ENCODE measurements at regions not wholly inside any gene's neighbourhood (a gene's known extent, or its start where the extent isn't known, plus 50 kb on each side); places are given as distances from the start of the nearest gene placed in this dataset.
A peak's percentile ranks its signal among the peaks of the same experiment; 100 is the strongest.

GRCh38 chr2:8224347-8225190 is 457.3 kb upstream of the ID2 start:
- no peak overlapping the region for H3K27ac Mint-ChIP-seq (ENCODE audit: unreplicated experiment)
- no peaks in the 10 kb centered on the region for H3K9me3 Mint-ChIP-seq (ENCODE audit: unreplicated experiment)
- no peak overlapping the region for H3K4me3 Mint-ChIP-seq (ENCODE audit: unreplicated experiment)
- TF ChIP-seq CTCF (IDR thresholded peaks at IDR 0.05), result no peak
- peaks cover 2% of the 10 kb centered on the region for H3K27me3 Mint-ChIP-seq (ENCODE audit: unreplicated experiment)
- H3K4me1 Mint-ChIP-seq (ENCODE audit: unreplicated experiment), result peaks cover 3% of the 10 kb centered on the region
- no peaks in the 10 kb centered on the region for H3K36me3 Mint-ChIP-seq (ENCODE audit: unreplicated experiment)
- peak; percentile 70 for DNase-seq (ENCODE audit: extremely low spot score, unreplicated experiment)

- DNase-seq (ENCODE audit: extremely low spot score, unreplicated experiment), result peak; percentile 63
- Mint-ChIP-seq H3K27me3 (ENCODE audit: unreplicated experiment) (peaks cover 2% of the 10 kb centered on the region), H3K36me3 (ENCODE audit: unreplicated experiment) (no peaks in the 10 kb centered on the region), H3K4me3 (ENCODE audit: unreplicated experiment) (no peak overlapping the region), H3K4me1 (ENCODE audit: unreplicated experiment) (peaks cover 6% of the 10 kb centered on the region), H3K9me3 (ENCODE audit: unreplicated experiment) (no peaks in the 10 kb centered on the region), H3K27ac (ENCODE audit: unreplicated experiment) (no peak overlapping the region)
- no peak for TF ChIP-seq CTCF (IDR thresholded peaks at IDR 0.05)
Measured at GRCh38 chr2:8225266-8225665, 456.6 kb upstream of the ID2 start.

GRCh38 chr2:8225798-8226197 is 456.1 kb upstream of the ID2 start:
- Mint-ChIP-seq H3K27ac (ENCODE audit: unreplicated experiment) (no peak overlapping the region), H3K4me1 (ENCODE audit: unreplicated experiment) (peaks cover 6% of the 10 kb centered on the region), H3K4me3 (ENCODE audit: unreplicated experiment) (no peak overlapping the region), H3K27me3 (ENCODE audit: unreplicated experiment) (peaks cover 2% of the 10 kb centered on the region), H3K36me3 (ENCODE audit: unreplicated experiment) (no peaks in the 10 kb centered on the region), H3K9me3 (ENCODE audit: unreplicated experiment) (no peaks in the 10 kb centered on the region)
- DNase-seq (ENCODE audit: extremely low spot score, unreplicated experiment), result peak; percentile 32
- TF ChIP-seq CTCF (IDR thresholded peaks at IDR 0.05), result no peak

- no peak for TF ChIP-seq CTCF (IDR thresholded peaks at IDR 0.05)
- DNase-seq (ENCODE audit: extremely low spot score, unreplicated experiment), result peak; percentile 73
- Mint-ChIP-seq H3K9me3 (ENCODE audit: unreplicated experiment) (no peaks in the 10 kb centered on the region), H3K27ac (ENCODE audit: unreplicated experiment) (no peak overlapping the region), H3K4me1 (ENCODE audit: unreplicated experiment) (peaks cover 6% of the 10 kb centered on the region), H3K4me3 (ENCODE audit: unreplicated experiment) (no peak overlapping the region), H3K27me3 (ENCODE audit: unreplicated experiment) (peaks cover 2% of the 10 kb centered on the region), H3K36me3 (ENCODE audit: unreplicated experiment) (no peaks in the 10 kb centered on the region)
Measured at GRCh38 chr2:8229546-8229986, 452.3 kb upstream of the ID2 start.

GRCh38 chr2:8230466-8230865 is 451.4 kb upstream of the ID2 start:
- Mint-ChIP-seq H3K27ac (ENCODE audit: unreplicated experiment) (no peak overlapping the region), H3K4me1 (ENCODE audit: unreplicated experiment) (peaks cover 6% of the 10 kb centered on the region), H3K9me3 (ENCODE audit: unreplicated experiment) (no peaks in the 10 kb centered on the region), H3K4me3 (ENCODE audit: unreplicated experiment) (no peak overlapping the region), H3K27me3 (ENCODE audit: unreplicated experiment) (peaks cover 2% of the 10 kb centered on the region), H3K36me3 (ENCODE audit: unreplicated experiment) (no peaks in the 10 kb centered on the region)
- DNase-seq (ENCODE audit: extremely low spot score, unreplicated experiment), result peak; percentile 38
- no peak for TF ChIP-seq CTCF (IDR thresholded peaks at IDR 0.05)
